ENCODE measurements at regions not wholly inside any gene's neighbourhood (a gene's known extent, or its start where the extent isn't known, plus 50 kb on each side); places are given as distances from the start of the nearest gene placed in this dataset.

- in situ Hi-C loops (cut with MboI) = no loop called here
- Histone ChIP-seq H3K36me3 (ENCODE audit: control insufficient read depth in 2 of 2, insufficient read depth in 2 of 2, low read length in 1 of 2) (no peaks in the 10 kb centered on the region), H2AFZ (ENCODE audit: control insufficient read depth, low read depth, low read length) (no peak overlapping the region), H3K4me1 (ENCODE audit: control insufficient read depth, insufficient read depth, low read length) (no peaks in the 10 kb centered on the region), H3K9ac (ENCODE audit: control insufficient read depth, insufficient read depth, low read length) (no peak overlapping the region), H3K27ac (ENCODE audit: control insufficient read depth, insufficient read depth) (no peak overlapping the region), H3K79me2 (ENCODE audit: control insufficient read depth, insufficient read depth, low read length) (no peaks in the 10 kb centered on the region), H3K4me3 (no peak overlapping the region), H3K27me3 (replicated peaks in 1 of 2; ENCODE audit: control insufficient read depth in 2 of 2, insufficient read depth in 2 of 2, low read length in 1 of 2) (no peaks in the 10 kb centered on the region; a peak in 1 of 4 replicates), H3K4me2 (ENCODE audit: control insufficient read depth, insufficient read depth) (no peak overlapping the region), H4K20me1 (ENCODE audit: control insufficient read depth, insufficient read depth) (no peaks in the 10 kb centered on the region), H3K9me3 (replicated peaks; ENCODE audit: control insufficient read depth, insufficient read depth, low read length) (no peaks in the 10 kb centered on the region)
- ATAC-seq = no peak
- ChIA-PET POLR2A (no interaction called here), SMC1A (ENCODE audit: uncharacterized antibody, unreplicated experiment) (no interaction called here), RAD21 (ENCODE audit: unreplicated experiment) (no interaction called here), CTCF (no interaction called here)
- 24% methylated on average over 11 of the region's 11 CpGs for WGBS (ENCODE audit: insufficient coverage, insufficient replicate concordance, low lambda C conversion rate, missing lambda C conversion rate)
- no peak for FAIRE-seq
- intact Hi-C loops (cut with micrococcal nuclease; ENCODE audit: unreplicated experiment) = no loop called here
- BruUV-seq (replicated peaks) = no TSS peak
- DNase-seq (ENCODE audit: low read depth, low spot score) = no peak
- TF ChIP-seq ZNF384 (IDR thresholded peaks at IDR 0.05; ENCODE audit: borderline replicate concordance, low read depth, low read length) (no peak), SREBF1 (IDR thresholded peaks at IDR 0.05; ENCODE audit: low read length) (no peak), TBL1XR1 (IDR thresholded peaks at IDR 0.05; ENCODE audit: low read depth, low read length) (no peak), CEBPZ (IDR thresholded peaks at IDR 0.05; ENCODE audit: low read depth, low read length) (no peak), SUZ12 (IDR thresholded peaks at IDR 0.05; ENCODE audit: unreplicated experiment) (no peak), FOS (IDR thresholded peaks at IDR 0.05; ENCODE audit: borderline replicate concordance, extremely low read depth, insufficient read length) (no peak), GABPA (IDR thresholded peaks at IDR 0.05; ENCODE audit: low read depth) (no peak), BHLHE40 (IDR thresholded peaks at IDR 0.05; ENCODE audit: borderline replicate concordance in 1 of 2, low read depth in 2 of 2, low read length in 1 of 2) (no peak), WRNIP1 (IDR thresholded peaks at IDR 0.05; ENCODE audit: borderline replicate concordance, low read depth, low read length) (no peak)
- TF ChIP-seq, protein P1, sequence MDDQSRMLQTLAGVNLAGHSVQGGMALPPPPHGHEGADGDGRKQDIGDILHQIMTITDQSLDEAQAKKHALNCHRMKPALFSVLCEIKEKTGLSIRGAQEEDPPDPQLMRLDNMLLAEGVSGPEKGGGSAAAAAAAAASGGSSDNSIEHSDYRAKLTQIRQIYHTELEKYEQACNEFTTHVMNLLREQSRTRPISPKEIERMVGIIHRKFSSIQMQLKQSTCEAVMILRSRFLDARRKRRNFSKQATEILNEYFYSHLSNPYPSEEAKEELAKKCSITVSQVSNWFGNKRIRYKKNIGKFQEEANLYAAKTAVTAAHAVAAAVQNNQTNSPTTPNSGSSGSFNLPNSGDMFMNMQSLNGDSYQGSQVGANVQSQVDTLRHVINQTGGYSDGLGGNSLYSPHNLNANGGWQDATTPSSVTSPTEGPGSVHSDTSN (IDR thresholded peaks at IDR 0.05; ENCODE audit: insufficient replicate concordance, low read depth, low read length) = no peak
- TF ChIP-seq, protein P2, sequence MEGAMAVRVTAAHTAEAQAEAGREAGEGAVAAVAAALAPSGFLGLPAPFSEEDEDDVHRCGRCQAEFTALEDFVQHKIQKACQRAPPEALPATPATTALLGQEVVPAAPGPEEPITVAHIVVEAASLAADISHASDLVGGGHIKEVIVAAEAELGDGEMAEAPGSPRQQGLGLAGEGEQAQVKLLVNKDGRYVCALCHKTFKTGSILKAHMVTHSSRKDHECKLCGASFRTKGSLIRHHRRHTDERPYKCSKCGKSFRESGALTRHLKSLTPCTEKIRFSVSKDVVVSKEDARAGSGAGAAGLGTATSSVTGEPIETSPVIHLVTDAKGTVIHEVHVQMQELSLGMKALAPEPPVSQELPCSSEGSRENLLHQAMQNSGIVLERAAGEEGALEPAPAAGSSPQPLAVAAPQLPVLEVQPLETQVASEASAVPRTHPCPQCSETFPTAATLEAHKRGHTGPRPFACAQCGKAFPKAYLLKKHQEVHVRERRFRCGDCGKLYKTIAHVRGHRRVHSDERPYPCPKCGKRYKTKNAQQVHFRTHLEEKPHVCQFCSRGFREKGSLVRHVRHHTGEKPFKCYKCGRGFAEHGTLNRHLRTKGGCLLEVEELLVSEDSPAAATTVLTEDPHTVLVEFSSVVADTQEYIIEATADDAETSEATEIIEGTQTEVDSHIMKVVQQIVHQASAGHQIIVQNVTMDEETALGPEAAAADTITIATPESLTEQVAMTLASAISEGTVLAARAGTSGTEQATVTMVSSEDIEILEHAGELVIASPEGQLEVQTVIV (IDR thresholded peaks at IDR 0.05; ENCODE audit: borderline replicate concordance, partially characterized antibody) = no peak
- TF ChIP-seq, protein P3, sequence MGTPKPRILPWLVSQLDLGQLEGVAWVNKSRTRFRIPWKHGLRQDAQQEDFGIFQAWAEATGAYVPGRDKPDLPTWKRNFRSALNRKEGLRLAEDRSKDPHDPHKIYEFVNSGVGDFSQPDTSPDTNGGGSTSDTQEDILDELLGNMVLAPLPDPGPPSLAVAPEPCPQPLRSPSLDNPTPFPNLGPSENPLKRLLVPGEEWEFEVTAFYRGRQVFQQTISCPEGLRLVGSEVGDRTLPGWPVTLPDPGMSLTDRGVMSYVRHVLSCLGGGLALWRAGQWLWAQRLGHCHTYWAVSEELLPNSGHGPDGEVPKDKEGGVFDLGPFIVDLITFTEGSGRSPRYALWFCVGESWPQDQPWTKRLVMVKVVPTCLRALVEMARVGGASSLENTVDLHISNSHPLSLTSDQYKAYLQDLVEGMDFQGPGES (IDR thresholded peaks at IDR 0.05) = no peak
Measured at GRCh38 chr2:71948781-71949536, 198.7 kb downstream of the CYP26B1 start.

Measured in GM12878 (cell line).